Suppressor macrophage treated with lipopolysaccharide for 4 hours (primary cell): ENCODE measurements at regions not wholly inside any gene's neighbourhood (a gene's known extent, or its start where the extent isn't known, plus 50 kb on each side); places are given as distances from the start of the nearest gene placed in this dataset.
A peak's percentile ranks its signal among the peaks of the same experiment; 100 is the strongest.

Source experiments
- DNase-seq: peaks from one replicate; pipeline ENCODE4 v3.0.0-alpha.2; 2020

DNA sequence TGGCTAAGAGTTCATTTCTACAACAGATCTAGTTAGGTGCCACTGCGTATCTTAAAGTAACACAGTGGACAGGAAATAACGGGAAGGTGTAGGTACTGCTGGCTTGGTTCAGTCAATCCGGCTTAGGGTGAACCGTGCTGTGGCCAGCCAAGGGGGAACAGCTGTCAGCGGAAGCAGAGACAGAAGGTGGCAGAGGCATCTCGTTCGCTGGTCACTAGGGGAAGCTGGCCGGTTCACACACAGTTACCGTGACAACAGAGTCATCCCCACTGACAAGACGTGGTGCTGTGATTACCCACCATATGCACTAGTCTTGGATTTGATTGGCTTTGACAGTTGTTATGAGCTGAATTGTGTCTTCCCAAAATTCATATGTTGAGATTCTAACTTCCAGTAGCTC is 58.8 kb upstream of the HDAC4 start:
- DNase-seq: no peak

- DNase-seq: no peak
Measured at GRCh38 chr2:239459056-239459455, 58.2 kb upstream of the HDAC4 start.

DNA sequence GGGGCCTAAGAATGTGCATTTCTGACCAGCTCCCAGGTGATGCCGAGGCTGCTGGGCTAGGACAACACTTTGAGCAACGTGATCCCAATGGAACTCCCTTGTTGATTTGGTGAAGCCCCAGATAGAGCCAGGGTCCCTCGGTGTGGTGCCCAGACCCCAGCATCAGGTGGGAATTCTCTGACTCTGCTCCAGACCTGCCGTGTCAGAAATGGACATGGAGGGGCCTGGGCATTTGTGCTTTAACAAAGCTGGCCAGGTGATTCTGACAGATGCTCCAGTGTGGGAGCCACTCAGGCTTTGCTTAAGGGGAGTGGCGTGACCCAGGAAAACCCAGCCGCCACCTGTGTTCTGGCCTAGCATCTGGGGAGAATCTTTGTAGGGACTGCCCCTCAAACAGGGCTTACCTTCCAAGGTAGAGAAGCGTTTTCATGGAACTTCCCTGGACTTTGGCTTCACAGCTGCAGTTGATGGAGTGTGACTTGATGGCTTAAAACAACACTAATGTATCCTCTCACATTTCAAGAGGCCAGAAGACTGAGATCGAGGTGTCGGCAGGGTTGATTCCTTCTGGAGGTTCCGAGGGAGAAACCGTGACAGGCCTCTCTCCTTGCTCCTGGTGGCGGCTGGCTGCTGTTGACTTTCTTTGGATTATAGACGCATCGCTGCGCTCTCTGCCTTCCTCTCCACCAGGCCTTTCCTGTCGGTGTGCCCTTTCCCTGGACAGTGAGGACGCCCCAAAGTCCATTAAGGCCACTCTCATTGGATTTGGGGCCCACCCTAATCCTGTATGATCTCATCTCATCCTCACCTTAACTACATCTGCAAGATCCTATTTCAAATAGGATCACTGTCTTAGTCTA is 57.0 kb upstream of the HDAC4 start:
- DNase-seq: no peak

DNA sequence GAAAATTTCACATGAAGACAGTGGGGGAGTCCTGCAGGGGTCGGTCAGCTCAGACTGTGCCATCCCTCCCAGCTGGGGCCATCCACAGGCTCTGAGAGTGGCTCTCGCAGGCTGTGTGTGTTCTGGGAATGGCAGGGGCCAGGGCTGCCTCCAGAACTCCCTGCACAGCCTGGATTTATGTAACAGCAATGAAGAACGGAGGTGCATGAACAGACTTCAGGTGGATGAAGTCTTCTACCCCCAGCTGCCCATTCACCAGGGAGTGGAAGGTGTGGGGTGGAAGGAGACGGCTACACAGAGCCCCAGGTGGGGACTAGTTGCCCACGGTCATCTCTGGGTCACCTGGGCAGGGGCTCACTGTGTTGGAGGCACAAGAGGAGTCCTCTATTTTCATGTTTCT is 56.1 kb upstream of the HDAC4 start:
- no peak for DNase-seq

DNA sequence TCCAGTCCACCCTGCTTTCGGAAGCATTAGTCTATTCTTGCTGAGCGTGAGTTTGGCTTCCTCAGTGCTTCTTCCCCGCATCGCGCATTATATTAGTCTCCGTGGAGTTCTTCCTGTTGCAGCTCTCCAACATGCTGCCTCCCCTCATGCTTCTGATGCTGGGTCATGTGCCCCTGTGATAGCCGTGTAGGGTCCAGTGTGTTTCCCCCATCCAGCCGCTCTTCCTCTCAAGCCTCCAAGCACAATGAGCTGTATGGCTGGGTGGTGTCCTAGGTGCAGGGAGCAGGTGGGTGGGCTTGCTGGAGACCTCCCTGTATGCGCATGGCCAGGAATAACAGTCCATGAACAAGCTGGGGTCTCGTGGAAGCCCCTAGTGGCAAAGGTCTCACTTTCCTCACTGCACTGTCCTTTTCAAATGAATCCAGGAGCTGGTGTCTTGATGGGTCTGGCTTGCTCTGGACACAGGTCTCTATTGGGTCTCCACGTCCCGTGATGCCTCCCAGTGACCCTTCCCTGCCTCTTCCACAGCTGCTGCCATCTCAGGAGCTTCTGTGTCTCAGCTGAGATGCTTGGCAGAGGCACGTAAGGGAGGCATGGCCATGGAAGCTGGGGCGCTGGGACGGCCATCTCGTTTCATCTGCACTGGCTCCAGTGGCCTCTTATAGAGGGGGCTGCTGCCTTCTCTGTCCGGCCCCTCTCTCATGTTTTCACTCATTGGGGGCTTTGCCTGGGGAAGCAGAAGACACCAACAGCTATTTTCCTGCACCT is 54.8 kb upstream of the HDAC4 start:
- no peak for DNase-seq

GRCh38 chr2:239454507-239454906 is 53.7 kb upstream of the HDAC4 start:
- peak; percentile 33 for DNase-seq
